Activated CD4-positive, alpha-beta T cell treated with anti-CD3 and anti-CD28 coated beads, Interleukin-2, amount 50 U/mL, for 48 hours (primary cell): ENCODE measurements at regions not wholly inside any gene's neighbourhood (a gene's known extent, or its start where the extent isn't known, plus 50 kb on each side); places are given as distances from the start of the nearest gene placed in this dataset.

Experiments
- DNase-seq, 2 experiments: peaks; one replicate each; pipeline ENCODE4 v3.0.0-alpha.2; 2020

DNA sequence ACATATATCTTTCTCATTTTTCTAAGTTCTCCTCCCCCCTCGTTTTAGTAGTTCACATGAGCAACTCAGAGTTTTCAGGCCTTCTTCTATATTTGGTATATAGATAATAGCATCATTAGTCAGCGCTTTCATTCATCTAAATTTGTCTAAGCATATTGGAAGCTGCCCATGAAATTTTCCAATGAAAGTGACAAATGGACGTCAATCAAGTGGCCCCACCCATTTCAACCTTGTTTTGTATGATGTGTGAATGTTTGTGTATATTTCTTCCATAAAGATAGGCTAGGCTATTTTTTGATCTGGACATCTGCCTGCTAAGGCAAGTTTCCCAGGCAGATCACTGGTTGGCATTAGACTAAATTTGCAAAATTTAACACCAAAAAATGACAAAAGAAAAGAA lies 104.0 kb upstream of the SSBP2 start:
- no peak for DNase-seq

DNA sequence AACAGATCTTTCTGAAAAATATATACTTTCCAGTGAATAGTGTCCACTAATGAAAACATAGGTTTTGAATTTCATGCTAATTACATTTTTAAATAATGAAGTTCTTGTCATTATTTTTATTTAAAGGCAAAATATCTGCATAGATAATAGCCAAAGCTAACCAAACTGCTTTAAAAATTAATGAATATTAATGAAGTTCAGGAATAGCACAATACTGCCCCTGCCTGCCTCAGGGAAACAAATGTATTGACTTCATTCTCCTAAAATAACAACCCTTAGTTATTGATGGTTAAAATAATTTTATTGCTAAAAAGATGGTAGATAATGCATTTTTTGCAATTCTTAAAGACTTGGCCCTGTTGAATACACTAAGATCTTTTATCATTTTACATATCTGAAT lies 103.6 kb upstream of the SSBP2 start:
- no peak for DNase-seq

DNA sequence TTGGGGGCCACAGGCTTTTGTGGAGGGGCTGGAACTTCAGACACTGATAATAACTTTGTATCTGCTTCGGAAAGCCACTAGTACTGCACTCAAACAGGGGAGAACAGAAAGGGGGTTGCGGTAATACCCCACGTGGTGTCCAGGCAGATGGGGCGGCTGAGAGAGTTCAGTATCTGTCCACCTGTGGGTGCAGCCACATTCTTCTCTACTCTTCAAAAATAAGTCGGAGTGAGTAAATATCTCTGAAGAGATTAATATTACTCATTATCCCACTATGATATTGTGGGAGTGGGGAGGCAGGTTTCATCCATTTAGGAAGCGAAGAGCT lies 102.1 kb upstream of the SSBP2 start:
- DNase-seq = no peak

DNA sequence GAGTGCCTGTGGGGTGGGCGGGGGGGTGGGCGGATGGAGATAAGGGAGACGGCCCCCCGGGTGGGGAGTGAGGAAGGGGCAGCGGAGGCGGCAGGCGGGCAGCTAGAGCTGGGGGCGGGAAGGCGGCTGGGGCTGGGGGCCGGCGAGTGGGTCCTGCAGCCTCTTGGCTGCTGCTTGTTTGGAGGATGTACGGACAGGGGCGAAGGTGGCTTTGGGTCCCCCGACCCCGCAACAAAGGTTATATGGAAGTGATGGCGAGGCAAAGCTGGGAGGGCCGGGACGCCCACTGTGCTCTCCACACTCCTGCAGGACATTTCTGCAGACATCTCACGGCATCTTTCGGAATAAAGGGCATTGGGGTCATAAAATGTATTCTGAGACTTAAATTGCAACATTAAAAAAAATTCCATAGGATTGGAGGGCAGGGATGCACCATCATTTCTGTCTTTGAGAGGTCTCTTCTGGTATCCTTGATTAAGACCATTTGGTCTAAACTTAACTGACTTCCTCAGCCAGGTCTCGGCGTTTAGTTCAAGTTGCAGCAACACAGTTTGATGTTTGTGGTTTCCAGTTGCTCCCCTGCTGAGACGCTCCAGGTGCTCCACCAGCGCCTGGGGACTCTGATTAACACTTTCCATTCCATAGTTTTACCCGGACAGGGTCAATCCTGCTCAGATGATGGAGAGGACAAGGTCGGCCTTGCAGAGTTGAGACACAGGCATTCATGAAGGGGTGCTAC lies 101.6 kb upstream of the SSBP2 start:
- DNase-seq = peak; percentile 17 to 19

DNA sequence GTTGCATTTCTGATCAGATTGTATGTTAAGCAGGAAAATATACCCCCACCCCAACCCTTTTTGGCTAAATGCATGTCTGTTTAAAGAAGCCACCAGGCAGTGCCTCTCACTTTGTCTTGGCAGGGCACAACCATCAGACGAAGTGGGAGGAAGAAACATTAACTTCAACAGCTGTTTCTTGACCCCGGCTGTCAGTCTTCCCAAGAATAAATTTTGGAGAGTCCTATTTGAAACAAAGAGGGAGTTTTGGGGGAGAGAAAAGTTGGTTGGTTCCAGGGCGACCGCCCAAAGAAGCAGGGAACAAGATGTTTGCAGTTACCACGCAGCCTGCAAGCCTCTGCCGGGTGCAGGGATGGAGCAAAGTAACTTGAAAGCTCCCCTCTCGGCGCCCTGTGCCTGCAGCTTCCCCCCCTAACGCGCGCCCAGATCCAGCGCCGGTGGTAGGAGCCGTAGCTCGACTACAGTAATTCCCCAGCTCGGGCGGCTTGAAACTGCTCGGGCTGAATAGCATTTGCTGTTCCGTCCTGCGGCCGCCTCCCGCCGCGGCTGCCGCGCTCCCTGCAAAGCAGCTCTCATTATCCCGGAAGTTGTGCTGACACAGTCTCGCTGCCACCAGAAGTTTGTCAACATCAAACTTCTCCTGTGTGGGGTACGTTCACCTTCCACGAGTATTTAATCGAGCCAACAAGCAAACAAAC lies 100.7 kb upstream of the SSBP2 start:
- DNase-seq = peak; percentile 87 to 90

DNA sequence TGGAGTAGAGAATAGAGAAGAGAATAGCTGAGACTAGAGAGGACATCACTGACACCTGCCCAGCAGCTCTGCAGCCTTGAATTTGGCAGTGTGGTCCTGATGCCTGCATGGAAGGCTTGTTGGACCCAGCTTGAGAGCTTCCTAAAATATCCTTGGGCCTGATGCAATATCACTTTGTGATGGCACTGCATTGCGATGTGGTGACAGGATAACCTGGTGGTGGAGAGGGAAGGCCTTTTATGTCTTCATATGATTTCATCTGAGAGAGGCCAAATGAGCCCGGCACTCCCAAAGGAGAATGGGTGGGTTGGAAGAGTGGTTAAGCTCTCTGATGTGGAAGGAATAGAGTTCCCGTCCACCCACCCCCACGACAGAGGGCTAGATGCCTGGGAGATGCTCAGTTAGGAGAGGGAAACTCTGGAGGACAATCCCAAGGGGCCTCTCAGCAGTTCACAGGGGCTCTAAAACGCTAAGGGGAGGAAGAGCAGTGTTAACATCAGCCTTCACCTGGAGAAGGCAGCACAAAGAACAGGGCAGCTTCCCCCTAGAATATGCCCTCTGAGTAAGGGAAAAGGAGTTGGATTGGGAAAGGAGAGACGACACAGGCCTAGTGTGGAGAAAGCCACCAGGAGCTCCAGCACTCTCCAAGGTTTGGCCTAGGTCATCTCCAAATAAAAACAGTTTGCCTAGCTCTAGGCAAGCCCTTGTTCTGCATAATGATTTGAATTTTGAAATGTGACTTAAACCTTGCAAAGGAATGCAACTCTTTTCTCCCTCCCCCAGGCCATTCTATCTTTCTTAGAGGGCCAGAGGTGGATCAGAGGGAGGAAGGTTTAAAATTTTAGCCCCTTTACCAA lies 99.8 kb upstream of the SSBP2 start:
- DNase-seq = no peak

DNA sequence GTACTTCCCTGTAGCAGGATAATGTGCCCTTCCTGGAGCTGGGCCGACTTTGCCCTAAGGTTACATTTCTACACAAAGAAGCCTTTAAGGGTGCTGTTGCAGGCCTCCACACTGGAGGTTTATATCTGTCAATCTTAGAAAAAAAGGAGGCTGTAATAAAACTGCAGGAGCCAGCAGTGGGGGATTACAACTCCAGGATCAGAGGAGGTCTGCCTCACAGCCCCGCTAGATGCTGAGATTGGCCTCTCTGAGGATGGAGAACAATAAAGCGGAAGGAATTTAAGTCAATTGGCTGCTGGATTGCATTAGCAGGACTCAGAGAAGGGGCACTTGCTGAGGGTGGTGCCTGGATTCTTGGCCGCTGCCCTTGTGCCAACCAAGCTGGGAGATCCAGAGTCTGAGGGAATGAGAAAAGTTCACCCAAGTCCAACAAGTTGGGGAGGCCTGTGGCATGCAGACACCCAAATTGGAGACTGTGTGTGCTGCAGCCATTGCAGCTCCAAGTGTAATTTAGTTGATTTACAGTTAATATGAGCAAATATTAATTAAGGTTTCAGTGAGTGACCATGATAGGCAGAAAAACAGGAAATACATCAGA lies 99.0 kb upstream of the SSBP2 start:
- DNase-seq = no peak

DNA sequence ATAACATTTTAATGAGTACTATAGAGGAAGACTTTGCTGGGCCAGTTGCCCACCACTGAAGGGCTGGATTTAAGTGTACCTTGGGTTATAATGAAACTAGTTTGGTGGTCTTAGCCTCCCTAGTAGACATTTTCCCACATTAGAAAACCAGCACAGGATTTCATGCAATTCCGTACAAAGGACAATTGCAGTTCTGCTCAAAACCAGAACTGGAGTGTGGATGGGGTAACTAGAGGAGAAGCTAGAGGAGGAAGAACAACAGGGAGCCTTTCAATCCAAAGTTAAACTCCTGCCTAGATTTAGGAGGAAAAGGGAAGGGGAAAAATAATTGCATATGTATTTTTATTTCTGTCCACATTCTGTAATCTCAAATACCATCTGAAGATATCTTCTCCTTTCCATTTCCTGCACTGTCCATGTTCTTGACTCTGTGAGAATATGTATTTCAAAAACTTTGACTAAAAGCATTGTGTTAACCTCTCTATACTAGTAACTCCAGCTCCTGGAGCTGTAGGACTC lies 97.5 kb upstream of the SSBP2 start:
- DNase-seq = no peak

DNA sequence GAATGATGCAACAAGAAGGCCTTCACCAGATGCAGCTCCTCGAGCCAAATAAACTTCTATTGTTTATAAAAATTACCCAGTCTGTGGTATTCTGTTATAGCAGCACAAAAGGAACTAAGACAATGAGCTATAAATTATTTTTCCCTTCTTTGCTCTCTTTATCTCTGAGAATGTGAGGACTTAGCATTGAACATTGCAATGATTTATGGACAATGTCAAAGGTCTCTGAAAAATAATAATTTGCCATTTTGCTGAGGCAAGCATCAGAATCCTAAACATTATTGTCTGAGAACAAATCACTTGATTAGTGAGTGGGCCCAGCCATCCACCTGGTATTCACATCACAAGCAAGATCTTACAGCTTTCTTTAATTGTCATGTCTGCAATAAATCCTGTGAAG lies 95.4 kb upstream of the SSBP2 start:
- DNase-seq = no peak

DNA sequence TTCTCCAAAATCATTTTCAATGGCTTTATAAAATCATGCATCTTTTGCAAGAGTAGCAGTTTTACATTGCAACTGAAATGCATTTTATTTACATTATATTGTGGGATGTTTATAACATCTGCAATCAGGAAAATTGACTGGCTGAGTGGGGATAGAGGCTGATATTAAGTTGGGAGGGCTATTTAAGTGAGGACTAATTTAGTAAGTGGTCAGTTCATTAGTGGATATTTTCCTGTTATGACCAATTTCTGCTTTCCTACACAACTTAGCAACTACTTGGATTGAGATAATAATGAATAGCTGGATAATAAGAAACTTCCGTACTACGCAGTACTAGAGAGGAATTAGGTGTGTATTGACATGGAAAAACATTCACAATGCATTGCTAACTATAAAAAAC lies 92.9 kb upstream of the SSBP2 start:
- no peak for DNase-seq

DNA sequence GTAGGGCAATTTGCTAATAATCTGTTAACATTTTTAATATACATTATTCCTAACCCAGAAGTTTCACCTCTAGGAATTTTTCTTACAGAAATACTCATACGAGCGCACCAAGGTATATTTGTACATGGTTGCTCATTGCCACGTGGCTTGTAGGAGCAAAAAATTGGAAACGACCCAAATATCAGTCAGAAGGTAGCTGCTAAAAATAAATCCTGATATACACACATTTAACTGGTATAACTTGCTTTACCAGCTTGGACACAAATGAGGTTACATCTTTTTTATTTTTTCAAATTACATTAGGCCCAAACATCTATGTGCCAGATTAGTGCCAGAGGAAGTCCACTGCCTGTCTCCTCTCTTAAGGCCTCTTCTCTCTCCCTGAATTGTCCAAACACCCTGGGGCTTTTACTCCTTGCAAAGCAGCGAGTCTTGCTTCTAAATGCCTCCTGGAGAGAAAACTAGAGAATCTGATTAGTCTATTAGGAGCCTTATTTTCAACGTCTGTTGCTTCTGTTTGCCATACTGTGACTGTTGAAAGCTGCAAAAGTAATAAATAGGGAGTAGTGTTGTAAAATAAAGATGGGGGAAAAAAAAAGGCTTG lies 92.0 kb upstream of the SSBP2 start:
- no peak for DNase-seq

DNA sequence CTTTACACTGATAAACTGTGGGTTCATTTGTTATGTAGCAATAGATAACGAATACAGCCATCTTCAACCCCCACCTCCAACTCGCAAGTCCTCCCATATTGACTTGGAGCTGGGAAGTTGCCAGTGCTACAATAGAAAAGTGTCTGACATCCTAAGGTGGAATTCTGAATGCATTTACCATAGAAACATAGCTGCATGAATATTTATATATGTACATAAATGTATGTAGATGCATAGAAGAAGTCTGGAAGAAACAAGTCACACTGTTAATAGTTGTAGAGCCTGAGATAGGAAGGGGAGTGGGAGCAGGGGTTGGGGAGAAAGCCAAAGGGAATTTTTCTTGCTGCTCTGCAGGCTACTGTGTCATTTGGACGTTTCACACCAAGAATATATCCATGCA lies 88.1 kb upstream of the SSBP2 start:
- DNase-seq = no peak

DNA sequence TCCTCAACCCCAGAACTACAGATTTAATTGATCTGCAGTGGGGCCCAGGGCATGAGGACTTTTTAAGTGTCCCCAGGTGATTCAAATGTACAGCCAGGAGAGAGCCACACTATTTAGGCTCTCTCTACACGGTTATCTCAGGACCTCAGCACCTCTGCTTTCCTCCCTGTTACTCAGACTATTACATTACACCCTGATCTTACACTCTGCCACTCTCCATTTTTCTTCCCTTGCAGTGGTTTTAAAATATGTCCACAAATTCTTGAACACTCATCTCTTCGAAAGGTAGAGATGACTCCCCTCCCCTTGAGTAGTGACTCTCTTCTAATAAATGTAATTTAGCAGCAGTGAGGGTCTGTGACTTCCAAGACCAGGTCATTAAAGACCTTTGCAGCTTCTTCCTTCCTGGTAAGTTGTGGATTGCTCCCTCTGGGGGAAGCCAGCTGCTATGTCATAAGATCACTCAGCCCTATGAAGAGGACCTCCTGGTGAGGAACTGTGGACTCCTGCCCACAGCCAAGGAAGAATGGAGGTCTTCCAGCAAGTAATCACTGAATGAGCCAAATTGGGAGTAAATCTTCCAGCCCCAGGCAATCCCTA lies 87.5 kb upstream of the SSBP2 start:
- DNase-seq = peak in 1 of 2 experiments; percentile 24

DNA sequence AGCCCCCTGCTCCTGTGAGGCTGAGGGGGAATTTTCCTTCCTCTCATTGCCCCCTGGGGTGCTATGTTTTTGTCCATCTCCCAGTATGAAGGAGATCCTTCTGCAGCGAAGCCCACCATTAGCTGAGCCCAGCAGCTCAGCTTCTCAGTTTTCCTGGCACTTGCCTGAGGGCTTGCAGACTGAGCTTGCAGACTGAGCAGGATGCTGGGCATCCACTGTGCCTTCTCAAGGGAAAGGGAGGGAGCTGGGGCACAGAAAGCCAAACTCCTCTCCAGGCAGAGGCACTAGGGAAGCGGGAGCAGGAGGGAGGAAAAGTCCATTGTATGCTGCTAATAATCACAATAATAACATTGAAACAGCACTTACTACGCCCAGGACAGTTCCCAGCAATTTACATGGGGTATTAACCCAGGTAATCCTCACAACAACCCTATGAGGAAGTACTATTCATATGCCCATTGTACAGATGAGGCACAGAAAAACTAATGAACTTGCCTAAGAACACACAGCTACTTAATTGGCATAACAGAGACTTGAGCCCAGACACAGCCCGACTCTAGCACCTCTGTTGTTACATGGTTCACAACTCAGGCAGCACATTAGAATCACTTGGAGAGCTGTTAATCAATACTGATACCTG lies 86.9 kb upstream of the SSBP2 start:
- DNase-seq = no peak

DNA sequence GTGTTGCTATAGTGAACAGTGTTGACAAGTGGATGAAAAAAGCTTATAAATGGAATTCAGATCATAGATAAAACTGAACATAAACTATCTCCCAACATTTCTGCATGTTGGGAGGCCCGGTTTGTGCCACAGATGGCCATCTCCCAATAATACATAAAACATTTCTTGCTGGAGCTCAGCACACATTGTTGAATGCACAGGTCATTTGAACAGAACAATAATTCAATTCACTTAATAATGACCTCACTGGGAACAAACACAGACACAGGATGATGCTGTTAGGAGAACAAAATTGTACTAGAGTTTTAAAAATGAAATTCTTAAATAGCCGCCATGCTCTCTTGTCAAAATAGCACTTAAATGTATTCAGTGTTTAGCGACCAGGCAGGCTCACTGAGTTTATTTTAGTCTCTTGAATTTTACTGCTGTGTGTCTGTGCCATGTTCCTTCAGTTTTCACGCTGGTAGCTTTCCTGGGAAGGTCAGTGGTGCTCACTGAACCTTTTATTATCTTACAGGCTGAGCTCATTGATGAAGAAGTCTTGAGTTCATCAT lies 85.0 kb upstream of the SSBP2 start:
- no peak for DNase-seq

DNA sequence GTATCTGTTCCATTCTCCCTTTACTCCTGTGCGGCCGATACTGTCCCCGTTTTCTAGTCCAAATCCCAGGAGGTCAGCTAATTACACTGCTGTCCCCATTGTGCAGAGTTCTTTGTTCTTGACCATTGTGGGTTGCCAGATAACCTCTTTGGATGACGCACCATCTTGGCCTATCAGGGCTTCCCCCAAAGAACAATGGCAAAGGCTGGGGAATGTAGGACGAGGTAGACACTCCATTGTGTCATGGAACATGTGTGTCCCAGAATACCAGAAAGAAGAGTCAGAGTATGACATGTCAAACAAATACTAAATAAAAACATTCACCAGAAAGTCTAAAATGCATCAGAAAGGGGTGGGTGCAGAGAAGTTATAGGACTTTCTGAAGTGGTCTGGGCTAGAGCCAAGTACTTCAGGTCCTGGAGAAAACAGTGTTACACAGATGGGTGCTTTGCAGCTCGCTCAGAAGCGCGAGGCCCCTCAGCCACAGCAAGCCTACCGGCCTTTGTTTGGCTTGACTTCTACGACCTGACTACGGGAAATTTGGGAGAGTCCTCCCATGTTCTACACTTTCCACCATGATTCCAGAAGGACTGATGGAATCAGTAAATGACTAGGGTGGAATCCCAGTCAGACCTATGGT lies 83.2 kb upstream of the SSBP2 start:
- DNase-seq = no peak

DNA sequence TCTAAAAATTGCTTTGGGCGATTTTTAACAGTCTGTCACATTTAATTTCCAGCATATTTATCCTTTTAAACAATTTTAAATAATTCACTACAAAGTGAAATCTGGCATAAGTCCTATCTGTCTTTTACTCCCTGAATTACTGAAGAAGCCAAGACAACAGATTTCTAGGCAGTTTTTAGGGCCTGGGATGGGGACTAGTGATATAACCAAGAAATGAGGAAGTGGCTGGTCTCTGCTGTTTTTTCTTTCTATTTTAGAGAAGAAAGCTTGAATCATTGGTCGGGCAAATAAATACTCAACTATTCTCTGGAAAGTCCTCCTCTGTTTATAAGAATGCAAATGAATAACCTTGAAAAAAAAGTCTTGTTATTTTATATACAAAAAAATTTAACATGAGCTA lies 79.7 kb upstream of the SSBP2 start:
- no peak for DNase-seq

DNA sequence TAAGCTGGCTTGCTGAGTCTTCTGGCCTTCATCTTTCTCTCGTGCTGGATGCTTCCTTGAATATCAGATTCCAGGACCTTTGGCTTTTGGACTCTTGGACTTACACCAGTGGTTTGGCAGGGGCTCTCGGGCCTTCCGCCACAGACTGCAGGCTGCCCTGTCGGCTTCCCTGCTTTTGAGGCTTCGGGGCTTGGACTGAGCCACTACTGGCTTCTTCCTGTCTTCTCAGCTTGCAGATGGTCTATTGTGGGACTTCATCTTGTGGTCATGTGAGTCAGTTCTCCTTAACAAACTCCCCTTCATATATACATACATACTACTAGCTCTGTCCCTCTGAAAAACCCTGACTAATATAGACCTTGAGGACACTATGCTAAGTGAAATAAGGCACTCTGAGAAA lies 78.3 kb upstream of the SSBP2 start:
- DNase-seq = no peak

DNA sequence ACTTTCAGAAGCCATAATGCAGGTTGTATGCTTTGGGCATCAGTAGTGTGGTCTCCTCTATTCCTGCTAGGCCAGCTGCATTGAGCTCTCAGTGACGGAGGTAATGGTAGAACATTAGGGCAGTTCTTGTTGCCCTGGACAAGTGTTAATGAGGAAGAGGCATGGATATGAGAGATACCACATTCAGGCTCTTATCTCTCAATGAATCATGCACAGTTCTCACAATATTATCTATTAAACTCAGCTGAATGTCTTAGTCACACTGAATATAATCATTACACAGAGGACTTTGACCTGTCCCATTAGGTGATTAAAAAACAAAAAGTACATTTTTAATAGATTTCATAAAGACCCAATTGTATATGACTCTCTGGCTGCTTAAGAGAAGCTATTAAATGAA lies 76.6 kb upstream of the SSBP2 start:
- DNase-seq = no peak

DNA sequence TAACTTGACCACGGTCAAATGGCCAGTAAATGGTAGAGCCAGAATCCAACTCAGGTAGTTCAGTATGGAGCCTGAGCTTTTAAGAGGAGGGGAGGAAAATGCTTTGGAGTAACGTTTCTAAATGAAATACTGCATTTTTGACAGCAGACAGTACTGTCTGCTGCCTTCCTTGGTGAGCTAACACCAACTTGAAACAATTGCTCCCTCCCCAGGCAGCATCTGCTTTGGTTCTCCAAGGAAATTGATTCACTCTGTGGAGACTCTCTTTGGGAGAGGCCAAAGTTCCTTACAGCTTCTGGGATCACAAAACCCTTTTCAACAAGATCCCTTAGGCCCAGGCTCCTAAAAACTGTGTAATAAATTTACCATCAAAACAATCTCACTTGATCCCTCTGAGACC lies 75.2 kb upstream of the SSBP2 start:
- no peak for DNase-seq

DNA sequence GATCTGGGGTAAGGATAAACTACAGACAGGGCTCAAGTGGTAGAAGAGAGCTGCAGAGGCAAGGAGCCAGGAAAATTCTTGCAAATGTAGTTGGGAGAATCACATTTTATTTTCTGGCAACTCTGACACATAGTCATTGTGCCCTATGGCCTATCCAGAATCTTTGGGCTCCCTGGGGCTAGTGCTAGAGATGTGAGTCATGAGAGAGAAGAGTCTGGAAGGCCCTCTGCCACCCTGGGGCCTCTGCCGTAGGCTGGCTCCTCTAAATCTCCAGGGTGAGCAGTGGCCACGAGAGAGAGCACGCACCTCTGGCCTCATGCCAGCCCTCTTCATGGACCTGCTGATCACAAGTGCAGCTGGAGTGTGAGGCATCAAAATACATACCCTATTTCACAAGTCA lies 74.3 kb upstream of the SSBP2 start:
- no peak for DNase-seq
